ENCODE measurements at regions not wholly inside any gene's neighbourhood (a gene's known extent, or its start where the extent isn't known, plus 50 kb on each side); places are given as distances from the start of the nearest gene placed in this dataset.

- Histone ChIP-seq H3K27me3 (ENCODE audit: control insufficient read depth, insufficient read depth, low read length) (peaks cover 17% of the 10 kb centered on the region), H3K4me3 (ENCODE audit: low read depth, low read length) (no peak overlapping the region), H3K27ac (ENCODE audit: low read depth, low read length) (no peak overlapping the region), H3K9me3 (ENCODE audit: control insufficient read depth, insufficient read depth, low read length) (no peaks in the 10 kb centered on the region; the same call in 1 of the 2 replicates)
- no peak for TF ChIP-seq CTCF (IDR thresholded peaks at IDR 0.05; ENCODE audit: low read depth, low read length)
- POLR2A ChIA-PET = no interaction called here
- no peak for DNase-seq (ENCODE audit: low read depth, low spot score)
- CTCF ChIA-PET = no interaction called here
Observed at GRCh38 chr2:10243926-10244270, 58.8 kb upstream of the HPCAL1 start.

- ChIA-PET CTCF (no interaction called here), POLR2A (no interaction called here)
- no peak for DNase-seq (ENCODE audit: low read depth, low spot score)
- no peak for TF ChIP-seq CTCF (IDR thresholded peaks at IDR 0.05; ENCODE audit: low read depth, low read length)
- Histone ChIP-seq H3K27me3 (ENCODE audit: control insufficient read depth, insufficient read depth, low read length) (peaks cover 13% of the 10 kb centered on the region), H3K27ac (ENCODE audit: low read depth, low read length) (no peak overlapping the region), H3K9me3 (ENCODE audit: control insufficient read depth, insufficient read depth, low read length) (no peaks in the 10 kb centered on the region; the same call in 1 of the 2 replicates), H3K4me3 (ENCODE audit: low read depth, low read length) (no peak overlapping the region)
Observed at GRCh38 chr2:10245021-10245420, 57.7 kb upstream of the HPCAL1 start.

GRCh38 chr2:10245661-10246060 is 57.0 kb upstream of the HPCAL1 start:
- Histone ChIP-seq H3K27me3 (ENCODE audit: control insufficient read depth, insufficient read depth, low read length) (peaks cover 13% of the 10 kb centered on the region), H3K4me3 (ENCODE audit: low read depth, low read length) (no peak overlapping the region), H3K9me3 (ENCODE audit: control insufficient read depth, insufficient read depth, low read length) (peaks cover 2% of the 10 kb centered on the region; the same call in 1 of the 2 replicates), H3K27ac (ENCODE audit: low read depth, low read length) (no peak overlapping the region)
- no peak for TF ChIP-seq CTCF (IDR thresholded peaks at IDR 0.05; ENCODE audit: low read depth, low read length)
- POLR2A ChIA-PET = no interaction called here
- no peak for DNase-seq (ENCODE audit: low read depth, low spot score)
- CTCF ChIA-PET = no interaction called here

GRCh38 chr2:10246370-10246769 is 56.3 kb upstream of the HPCAL1 start:
- H3K9me3 ChIP-seq (ENCODE audit: control insufficient read depth, insufficient read depth, low read length) = peaks cover 2% of the 10 kb centered on the region; the same call in 1 of the 2 replicates
- POLR2A ChIA-PET = no interaction called here
- TF ChIP-seq CTCF (IDR thresholded peaks at IDR 0.05; ENCODE audit: low read depth, low read length) = no peak
- CTCF ChIA-PET = no interaction called here
- no peak overlapping the region for H3K27ac ChIP-seq (ENCODE audit: low read depth, low read length)
- no peak overlapping the region for H3K4me3 ChIP-seq (ENCODE audit: low read depth, low read length)
- no peak for DNase-seq (ENCODE audit: low read depth, low spot score)
- H3K27me3 ChIP-seq (ENCODE audit: control insufficient read depth, insufficient read depth, low read length) = peaks cover 13% of the 10 kb centered on the region

- TF ChIP-seq CTCF (IDR thresholded peaks at IDR 0.05; ENCODE audit: low read depth, low read length) = no peak
- Histone ChIP-seq H3K27ac (ENCODE audit: low read depth, low read length) (no peak overlapping the region), H3K9me3 (ENCODE audit: control insufficient read depth, insufficient read depth, low read length) (peaks cover 2% of the 10 kb centered on the region; the same call in 1 of the 2 replicates), H3K27me3 (ENCODE audit: control insufficient read depth, insufficient read depth, low read length) (peaks cover 16% of the 10 kb centered on the region), H3K4me3 (ENCODE audit: low read depth, low read length) (no peak overlapping the region)
- CTCF ChIA-PET = no interaction called here
- no peak for DNase-seq (ENCODE audit: low read depth, low spot score)
- POLR2A ChIA-PET = no interaction called here
Observed at GRCh38 chr2:10246831-10247230, 55.9 kb upstream of the HPCAL1 start.
